ENCODE measurements at regions not wholly inside any gene's neighbourhood (a gene's known extent, or its start where the extent isn't known, plus 50 kb on each side); places are given as distances from the start of the nearest gene placed in this dataset.

- Histone ChIP-seq H3K9ac (ENCODE audit: low read length) (no peak overlapping the region), H3F3A (ENCODE audit: insufficient read depth) (no peaks in the 10 kb centered on the region), H3K27me3 (ENCODE audit: low read length) (no peaks in the 10 kb centered on the region), H4K20me1 (ENCODE audit: low read depth, low read length) (no peaks in the 10 kb centered on the region), H2AFZ (ENCODE audit: low read depth, low read length, severe bottlenecking) (no peak overlapping the region), H3K27ac (ENCODE audit: low read depth, low read length) (no peak overlapping the region), H3K4me2 (ENCODE audit: low read depth, low read length, poor library complexity, severe bottlenecking) (no peak overlapping the region), H3K4me3 (ENCODE audit: insufficient read depth, low read length, poor library complexity, severe bottlenecking) (no peak overlapping the region), H3K36me3 (ENCODE audit: low read length) (no peaks in the 10 kb centered on the region), H3K9me2 (replicated peaks; ENCODE audit: insufficient read depth, low read length) (no peaks in the 10 kb centered on the region), H3K79me2 (ENCODE audit: insufficient read depth, low read length) (no peaks in the 10 kb centered on the region), H3K9me3 (ENCODE audit: insufficient read depth, low read length) (no peaks in the 10 kb centered on the region)
- TF ChIP-seq EZH2phosphoT487 (conservative IDR thresholded peaks at IDR 0.05; ENCODE audit: low read length) (no peak), CTCF (IDR thresholded peaks at IDR 0.05; ENCODE audit: insufficient read depth, low read length, poor library complexity, severe bottlenecking) (no peak)
These were observed 1327.1 kb downstream of the MAT2B start for GRCh38 chr5:164832516-164832915.

GRCh38 chr5:164844348-164844747 lies 1338.9 kb downstream of the MAT2B start:
- no peak overlapping the region for H2AFZ ChIP-seq (ENCODE audit: low read depth, low read length, severe bottlenecking)
- H3K9ac ChIP-seq (ENCODE audit: low read length), result no peak overlapping the region
- H3K27me3 ChIP-seq (ENCODE audit: low read length), result no peaks in the 10 kb centered on the region
- no peaks in the 10 kb centered on the region for H3K9me2 ChIP-seq (replicated peaks; ENCODE audit: insufficient read depth, low read length)
- no peak overlapping the region for H3K27ac ChIP-seq (ENCODE audit: low read depth, low read length)
- H4K20me1 ChIP-seq (ENCODE audit: low read depth, low read length), result no peaks in the 10 kb centered on the region
- H3K9me3 ChIP-seq (ENCODE audit: insufficient read depth, low read length), result no peaks in the 10 kb centered on the region
- no peaks in the 10 kb centered on the region for H3F3A ChIP-seq (ENCODE audit: insufficient read depth)
- H3K36me3 ChIP-seq (ENCODE audit: low read length), result no peaks in the 10 kb centered on the region
- no peak for TF ChIP-seq CTCF (IDR thresholded peaks at IDR 0.05; ENCODE audit: insufficient read depth, low read length, poor library complexity, severe bottlenecking)
- no peak for TF ChIP-seq EZH2phosphoT487 (conservative IDR thresholded peaks at IDR 0.05; ENCODE audit: low read length)
- H3K4me3 ChIP-seq (ENCODE audit: insufficient read depth, low read length, poor library complexity, severe bottlenecking), result no peak overlapping the region
- no peaks in the 10 kb centered on the region for H3K79me2 ChIP-seq (ENCODE audit: insufficient read depth, low read length)
- H3K4me2 ChIP-seq (ENCODE audit: low read depth, low read length, poor library complexity, severe bottlenecking), result no peak overlapping the region

- Histone ChIP-seq H2AFZ (ENCODE audit: low read depth, low read length, severe bottlenecking) (no peak overlapping the region), H3K27me3 (ENCODE audit: low read length) (no peaks in the 10 kb centered on the region), H3K9me3 (ENCODE audit: insufficient read depth, low read length) (no peaks in the 10 kb centered on the region), H3F3A (ENCODE audit: insufficient read depth) (no peaks in the 10 kb centered on the region), H3K27ac (ENCODE audit: low read depth, low read length) (no peak overlapping the region), H4K20me1 (ENCODE audit: low read depth, low read length) (no peaks in the 10 kb centered on the region), H3K9ac (ENCODE audit: low read length) (no peak overlapping the region), H3K4me2 (ENCODE audit: low read depth, low read length, poor library complexity, severe bottlenecking) (no peak overlapping the region), H3K4me3 (ENCODE audit: insufficient read depth, low read length, poor library complexity, severe bottlenecking) (no peak overlapping the region), H3K79me2 (ENCODE audit: insufficient read depth, low read length) (no peaks in the 10 kb centered on the region), H3K9me2 (replicated peaks; ENCODE audit: insufficient read depth, low read length) (no peaks in the 10 kb centered on the region), H3K36me3 (ENCODE audit: low read length) (no peaks in the 10 kb centered on the region)
- no peak for TF ChIP-seq EZH2phosphoT487 (conservative IDR thresholded peaks at IDR 0.05; ENCODE audit: low read length)
- TF ChIP-seq CTCF (IDR thresholded peaks at IDR 0.05; ENCODE audit: insufficient read depth, low read length, poor library complexity, severe bottlenecking), result no peak
These were observed 1355.5 kb downstream of the MAT2B start for GRCh38 chr5:164860896-164861295.

All from SU-DHL-6 (cell line).